OCI-LY1 (cell line): ENCODE measurements at regions not wholly inside any gene's neighbourhood (a gene's known extent, or its start where the extent isn't known, plus 50 kb on each side); places are given as distances from the start of the nearest gene placed in this dataset.
"Not testable (repeated sequence)": the region's sequence is repeated elsewhere in the genome, so short reads cannot be mapped to it uniquely, and the experiment has no call there.

Experiments used
- EZH2 ChIP-seq: fragments of 200-600 bp; sonication (generic), shearing (Covaris generic); IDR thresholded peaks from 2 replicates; pipeline ENCODE4 v1.8.0; 2017; ENCODE audit warnings: borderline replicate concordance, mixed run types, mild to moderate bottlenecking, antibody characterized with exemption, low read length, moderate library complexity, mixed read lengths
- TF ChIP-seq, protein P1 (sequence below): fragments of 200-600 bp; sonication (generic), shearing (Covaris generic); IDR thresholded peaks from 2 replicates; pipeline ENCODE4 v1.5.1; 2017; ENCODE audit warnings: mild to moderate bottlenecking, antibody characterized with exemption, low read length, moderate library complexity, mixed read lengths

GRCh38 chr5:99509064-99509463, 580.3 kb upstream of the CHD1 start:
- TF ChIP-seq EZH2: not testable (repeated sequence)
- TF ChIP-seq, protein P1, sequence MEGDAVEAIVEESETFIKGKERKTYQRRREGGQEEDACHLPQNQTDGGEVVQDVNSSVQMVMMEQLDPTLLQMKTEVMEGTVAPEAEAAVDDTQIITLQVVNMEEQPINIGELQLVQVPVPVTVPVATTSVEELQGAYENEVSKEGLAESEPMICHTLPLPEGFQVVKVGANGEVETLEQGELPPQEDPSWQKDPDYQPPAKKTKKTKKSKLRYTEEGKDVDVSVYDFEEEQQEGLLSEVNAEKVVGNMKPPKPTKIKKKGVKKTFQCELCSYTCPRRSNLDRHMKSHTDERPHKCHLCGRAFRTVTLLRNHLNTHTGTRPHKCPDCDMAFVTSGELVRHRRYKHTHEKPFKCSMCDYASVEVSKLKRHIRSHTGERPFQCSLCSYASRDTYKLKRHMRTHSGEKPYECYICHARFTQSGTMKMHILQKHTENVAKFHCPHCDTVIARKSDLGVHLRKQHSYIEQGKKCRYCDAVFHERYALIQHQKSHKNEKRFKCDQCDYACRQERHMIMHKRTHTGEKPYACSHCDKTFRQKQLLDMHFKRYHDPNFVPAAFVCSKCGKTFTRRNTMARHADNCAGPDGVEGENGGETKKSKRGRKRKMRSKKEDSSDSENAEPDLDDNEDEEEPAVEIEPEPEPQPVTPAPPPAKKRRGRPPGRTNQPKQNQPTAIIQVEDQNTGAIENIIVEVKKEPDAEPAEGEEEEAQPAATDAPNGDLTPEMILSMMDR: not testable (repeated sequence)
